HG02852 (cell line): ENCODE measurements at regions not wholly inside any gene's neighbourhood (a gene's known extent, or its start where the extent isn't known, plus 50 kb on each side); places are given as distances from the start of the nearest gene placed in this dataset.

Experiments used
- ATAC-seq: cut with Tn5 transposase; IDR thresholded peaks from one replicate; pipeline ENCODE4 v1.9.1; 2021; ENCODE audit warnings: mild to moderate bottlenecking, moderate library complexity; ENCODE audit not compliant: unreplicated experiment

- no peak for ATAC-seq
Observed at GRCh38 chr9:97747201-97747965, 50.2 kb upstream of the XPA start.

GRCh38 chr9:97748525-97748924 lies 51.4 kb upstream of the XPA start:
- no peak for ATAC-seq

- no peak for ATAC-seq
Observed at GRCh38 chr9:97749928-97750327, 52.8 kb upstream of the XPA start.

GRCh38 chr9:97751531-97751930 lies 54.4 kb upstream of the XPA start:
- ATAC-seq = no peak

- ATAC-seq = no peak
Observed at GRCh38 chr9:97752274-97752673, 55.1 kb upstream of the XPA start.

GRCh38 chr9:97753364-97753763 lies 56.2 kb upstream of the XPA start:
- ATAC-seq = no peak

GRCh38 chr9:97753975-97754374 lies 56.8 kb upstream of the XPA start:
- ATAC-seq = no peak

- ATAC-seq = no peak
Observed at GRCh38 chr9:97755618-97756267, 58.6 kb upstream of the XPA start.

- ATAC-seq = no peak
Observed at GRCh38 chr9:97756991-97757390, 59.9 kb upstream of the XPA start.

- ATAC-seq = no peak
Observed at GRCh38 chr9:97758334-97758916, 61.3 kb upstream of the XPA start.

GRCh38 chr9:97759581-97760288 lies 62.6 kb upstream of the XPA start:
- no peak for ATAC-seq

GRCh38 chr9:97761056-97761598 lies 64.0 kb upstream of the XPA start:
- ATAC-seq = no peak

GRCh38 chr9:97761879-97762278 lies 64.7 kb upstream of the XPA start:
- ATAC-seq = no peak

- no peak for ATAC-seq
Observed at GRCh38 chr9:97763874-97764273, 66.7 kb upstream of the XPA start.

GRCh38 chr9:97766092-97766491 lies 69.0 kb upstream of the XPA start:
- no peak for ATAC-seq

- ATAC-seq = no peak
Observed at GRCh38 chr9:97766610-97767009, 69.5 kb upstream of the XPA start.

- no peak for ATAC-seq
Observed at GRCh38 chr9:97767891-97768290, 70.8 kb upstream of the XPA start.

GRCh38 chr9:97768746-97769145 lies 71.6 kb upstream of the XPA start:
- no peak for ATAC-seq

GRCh38 chr9:97769208-97769607 lies 72.1 kb upstream of the XPA start:
- ATAC-seq = no peak

GRCh38 chr9:97770808-97771372 lies 73.8 kb upstream of the XPA start:
- no peak for ATAC-seq

- ATAC-seq = no peak
Observed at GRCh38 chr9:97771641-97772040, 74.5 kb upstream of the XPA start.
